AML-193 (cell line): ENCODE measurements at regions not wholly inside any gene's neighbourhood (a gene's known extent, or its start where the extent isn't known, plus 50 kb on each side); places are given as distances from the start of the nearest gene placed in this dataset.
"Not testable (repeated sequence)": the region's sequence is repeated elsewhere in the genome, so short reads cannot be mapped to it uniquely, and the experiment has no call there.

Source experiments
- DNase-seq, 2 experiments: peaks; one replicate each; lab custom pipeline; 2025; lab: John Stamatoyannopoulos, UW

DNA sequence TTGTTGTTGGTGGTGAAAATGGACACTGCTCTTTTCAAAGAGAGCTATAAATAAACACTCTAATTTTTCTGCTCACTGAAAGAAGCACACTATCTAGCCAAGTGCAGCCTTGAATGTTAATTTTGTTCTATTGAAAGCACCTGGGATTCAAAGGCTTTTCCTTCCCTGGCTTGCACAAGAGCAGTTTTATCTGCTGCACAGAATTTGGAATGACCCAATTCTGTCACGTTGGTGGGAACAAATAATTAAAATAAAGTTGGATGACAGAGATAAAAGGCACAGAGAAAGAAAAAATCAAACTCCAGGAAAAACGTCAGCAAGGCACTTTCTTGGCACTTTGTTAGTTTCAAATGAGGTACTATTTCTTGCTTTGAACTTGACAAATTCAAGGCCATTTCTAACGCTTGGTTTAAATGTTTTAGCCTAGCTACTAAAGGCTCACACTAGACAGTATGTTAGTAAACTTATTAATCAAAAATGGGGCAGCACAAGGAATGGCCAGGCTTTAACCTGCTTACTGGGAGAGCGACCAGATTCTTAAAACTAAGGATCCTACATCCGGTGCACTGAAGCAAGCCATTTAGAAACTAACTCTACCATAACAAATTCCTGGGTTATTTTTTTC is 145.5 kb upstream of the ARG1 start:
- no peak for DNase-seq

DNA sequence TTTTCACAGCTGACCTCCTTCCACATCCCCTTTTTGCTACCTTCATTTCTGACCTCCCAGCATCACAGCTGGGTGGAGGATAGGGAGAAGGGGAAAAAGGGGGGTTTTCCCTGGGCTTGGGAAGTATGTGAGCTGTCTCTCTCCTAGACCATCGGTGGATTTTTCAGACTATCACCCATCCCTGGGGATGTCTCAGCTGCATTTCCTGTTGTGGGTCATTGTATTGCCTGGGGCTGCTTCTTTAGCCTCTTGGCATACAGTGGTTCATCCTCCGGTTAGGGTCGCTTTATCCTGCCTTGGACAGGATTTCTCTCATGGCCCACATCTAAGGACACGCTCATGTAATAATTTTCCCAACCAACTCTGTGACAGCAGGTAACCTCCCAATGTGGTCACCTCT is 142.5 kb upstream of the ARG1 start:
- DNase-seq = no peak

DNA sequence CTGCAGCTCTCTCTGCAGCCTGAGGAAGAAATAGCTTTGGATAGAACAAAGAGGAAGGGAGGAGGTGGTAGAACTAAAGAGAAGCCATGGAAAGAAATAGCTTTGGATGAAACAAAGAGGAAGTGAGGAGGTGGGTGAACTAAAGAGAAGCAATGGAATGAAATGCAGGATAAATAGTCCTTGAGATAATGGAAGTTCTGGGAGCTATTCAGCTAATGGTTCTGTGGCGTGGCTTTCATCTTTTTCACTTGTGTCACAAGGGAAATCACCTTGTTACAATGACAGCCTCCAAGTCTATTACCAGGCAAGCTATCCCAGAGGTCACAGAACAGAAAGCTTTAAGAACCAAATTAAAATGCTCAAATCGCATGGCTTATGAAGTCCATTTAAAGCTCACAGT is 141.3 kb upstream of the ARG1 start:
- DNase-seq = no peak

DNA sequence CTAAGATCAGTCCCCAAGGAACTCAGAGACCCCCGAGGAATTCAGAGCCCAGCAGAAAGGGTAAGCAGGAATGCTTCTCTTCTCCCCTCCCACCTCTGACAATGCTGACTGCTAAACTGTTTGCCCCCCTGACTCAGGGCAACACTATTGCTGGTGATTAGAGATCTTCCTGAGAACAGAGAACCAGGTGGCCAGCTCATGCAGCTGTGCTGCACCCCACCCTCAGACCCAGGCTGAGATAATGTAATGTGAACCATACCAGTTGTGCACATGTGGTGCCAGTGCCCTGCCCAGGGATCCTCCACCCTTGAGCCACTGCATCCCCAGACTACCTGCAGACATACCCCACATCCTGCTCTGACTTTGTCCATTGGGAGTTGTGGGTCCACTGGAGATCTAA is 139.1 kb upstream of the ARG1 start:
- no peak for DNase-seq

DNA sequence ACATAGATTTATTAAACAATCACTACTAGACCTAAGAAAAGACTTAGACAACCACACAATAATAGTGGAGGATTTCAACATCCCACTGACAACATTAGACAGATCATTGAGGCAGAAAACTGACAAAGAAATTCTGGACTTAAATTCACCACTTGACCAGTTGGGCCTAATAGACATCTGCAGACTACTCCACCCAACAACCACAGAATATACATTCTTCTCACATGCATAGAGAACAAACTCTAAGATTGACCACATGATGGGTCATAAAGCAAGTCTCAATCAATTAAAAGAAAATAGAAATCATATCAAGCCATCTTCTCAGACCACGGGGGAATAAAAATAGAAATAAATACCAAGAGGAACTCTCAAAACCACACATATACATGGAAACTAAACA is 136.7 kb upstream of the ARG1 start:
- no peak for DNase-seq

DNA sequence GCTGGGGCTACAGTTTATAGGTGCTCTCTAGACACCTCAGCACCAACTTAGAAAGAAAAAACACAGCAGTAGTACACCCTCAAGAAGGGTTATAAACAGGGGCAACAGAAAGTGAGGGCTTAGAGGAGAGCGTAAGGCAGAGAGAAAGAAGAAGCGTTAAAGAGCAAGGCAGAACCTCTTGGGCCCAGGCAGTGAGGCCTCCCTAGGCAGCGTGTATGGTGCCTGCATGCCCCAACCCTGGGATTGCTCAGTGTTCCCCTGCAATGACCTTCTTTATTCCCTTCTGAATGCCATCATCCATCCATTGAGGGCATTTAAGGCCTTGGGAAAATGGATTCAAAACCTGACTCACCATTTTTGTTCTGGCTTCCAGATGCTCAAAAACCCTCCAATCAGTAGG is 130.0 kb upstream of the ARG1 start:
- no peak for DNase-seq

DNA sequence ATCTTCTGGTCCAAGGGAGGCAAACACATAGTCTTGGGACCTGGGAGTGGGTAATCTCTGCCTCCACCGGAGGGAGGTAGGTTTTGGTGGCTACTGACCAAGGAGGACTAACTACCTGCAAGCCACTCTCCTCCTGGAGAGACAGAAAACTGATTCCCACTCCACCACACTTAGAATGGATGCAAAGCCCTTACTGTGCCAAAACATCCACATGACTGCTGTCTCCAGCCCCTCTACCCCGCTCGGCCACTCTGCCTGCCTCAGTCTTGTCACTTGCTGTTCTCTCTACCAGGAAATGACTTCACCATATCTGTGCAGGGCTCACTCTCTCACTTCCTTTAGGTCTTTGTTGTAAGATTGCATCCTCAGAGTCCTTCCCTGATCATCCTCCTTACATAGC is 129.5 kb upstream of the ARG1 start:
- DNase-seq = no peak

DNA sequence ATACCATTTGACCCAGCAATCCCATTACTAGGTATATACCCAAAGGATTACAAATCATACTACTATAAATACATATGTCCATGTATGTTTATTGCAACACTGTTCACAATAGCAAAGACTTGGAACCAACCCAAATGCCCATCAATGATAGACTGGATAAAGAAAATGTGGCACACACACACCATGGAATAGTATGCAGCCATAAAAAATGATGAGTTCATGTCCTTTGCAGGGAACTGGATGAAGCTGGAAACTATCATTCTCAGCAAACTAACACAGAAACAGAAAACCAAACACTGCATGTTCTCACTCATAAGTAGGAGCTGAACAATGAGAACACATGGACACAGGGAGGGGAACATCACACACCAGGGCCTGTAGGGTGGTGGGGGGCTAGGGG is 127.7 kb upstream of the ARG1 start:
- not testable (repeated sequence) for DNase-seq

DNA sequence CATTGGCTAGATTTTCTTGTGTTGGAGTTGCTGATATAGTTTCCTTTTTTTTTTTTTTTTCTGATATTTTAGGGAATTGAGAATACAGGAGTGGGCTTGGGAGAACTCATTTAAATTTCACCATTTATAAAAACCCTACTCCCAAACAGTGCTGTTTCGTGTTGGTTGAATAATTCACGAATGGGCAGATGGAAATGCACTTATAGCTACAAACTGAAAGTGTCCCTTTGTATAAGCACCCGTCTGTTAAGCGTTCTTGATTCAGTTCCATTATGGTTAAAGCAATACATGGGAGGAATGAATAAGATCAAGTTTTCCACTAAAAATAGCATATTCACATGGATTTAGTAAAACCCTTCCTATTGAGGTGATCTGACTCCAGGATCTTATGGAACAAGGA is 122.2 kb upstream of the ARG1 start:
- DNase-seq = no peak

DNA sequence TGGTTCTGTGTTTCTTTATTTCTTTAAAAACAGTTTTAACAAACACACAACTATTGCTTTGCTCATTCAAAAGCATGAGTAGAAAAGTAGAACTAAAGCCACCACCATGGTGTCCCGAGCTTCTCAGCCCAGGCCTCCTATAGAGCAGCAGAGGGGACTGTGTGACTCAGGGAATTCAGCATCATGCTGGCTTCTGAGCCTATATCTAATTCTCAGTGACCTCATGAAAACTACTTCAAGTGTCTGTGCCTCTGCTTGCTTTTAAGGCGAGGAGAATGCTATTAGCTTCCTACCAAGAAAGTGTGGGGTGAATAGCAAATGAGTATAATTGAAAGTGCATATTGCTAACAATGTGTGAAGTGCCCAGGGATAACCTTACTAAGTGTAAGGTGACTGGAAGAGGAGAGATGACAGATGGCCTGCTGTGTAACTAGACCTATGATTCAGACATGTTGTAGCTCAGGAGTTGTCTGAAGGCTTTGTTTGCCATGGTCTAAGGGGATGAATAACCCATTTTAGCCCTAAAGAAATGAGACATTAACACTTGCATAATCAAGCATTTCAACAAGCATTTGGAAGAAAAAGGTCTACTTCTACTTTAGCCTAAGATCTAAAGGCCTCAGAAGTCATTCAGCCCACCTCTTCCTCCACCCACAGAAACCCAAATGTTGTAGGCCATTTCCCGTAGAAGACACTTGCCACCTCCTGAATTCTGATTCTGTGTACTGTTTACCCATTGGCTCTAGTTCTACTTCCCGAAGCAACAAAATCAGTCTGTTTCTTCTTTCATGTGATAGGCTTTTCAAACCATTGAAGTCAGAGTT is 121.5 kb upstream of the ARG1 start:
- DNase-seq = no peak

DNA sequence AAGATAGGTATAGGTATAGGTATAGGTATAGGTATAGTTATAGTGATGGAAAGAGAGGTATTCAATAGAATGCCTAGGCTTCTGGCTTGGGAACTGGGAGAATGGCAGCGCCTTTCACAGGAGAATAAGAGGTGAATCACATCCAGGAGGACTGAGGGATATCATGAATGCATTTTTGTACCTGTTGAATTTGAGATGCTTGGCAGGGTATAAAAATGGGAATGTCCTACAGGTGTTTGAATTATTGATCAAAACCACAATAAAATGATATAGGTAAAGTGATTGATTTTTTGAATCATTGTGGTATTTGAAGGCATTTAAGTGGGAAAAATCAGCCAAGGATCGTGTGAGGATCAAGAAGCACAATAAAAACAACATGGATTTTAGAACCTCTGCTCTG is 119.2 kb upstream of the ARG1 start:
- DNase-seq = no peak

DNA sequence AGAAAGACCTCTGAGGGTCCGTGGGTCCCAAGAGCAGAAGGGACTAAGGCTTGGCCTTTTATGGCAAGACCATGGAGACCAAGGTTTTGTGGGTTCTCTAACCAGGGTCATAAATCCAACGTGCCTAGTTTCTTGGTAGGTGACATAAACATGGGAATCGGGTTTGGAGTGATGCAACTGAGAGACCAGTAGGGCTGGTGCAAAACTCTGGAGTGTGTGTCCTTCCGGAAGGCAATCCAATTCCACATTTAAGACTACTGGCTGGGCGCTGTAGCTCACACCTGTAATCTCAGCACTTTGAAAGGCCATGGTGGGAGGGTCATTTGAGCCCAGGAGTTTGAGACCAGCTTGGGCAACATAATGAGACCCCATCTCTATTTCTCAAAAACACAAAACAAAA is 116.5 kb upstream of the ARG1 start:
- DNase-seq = no peak

DNA sequence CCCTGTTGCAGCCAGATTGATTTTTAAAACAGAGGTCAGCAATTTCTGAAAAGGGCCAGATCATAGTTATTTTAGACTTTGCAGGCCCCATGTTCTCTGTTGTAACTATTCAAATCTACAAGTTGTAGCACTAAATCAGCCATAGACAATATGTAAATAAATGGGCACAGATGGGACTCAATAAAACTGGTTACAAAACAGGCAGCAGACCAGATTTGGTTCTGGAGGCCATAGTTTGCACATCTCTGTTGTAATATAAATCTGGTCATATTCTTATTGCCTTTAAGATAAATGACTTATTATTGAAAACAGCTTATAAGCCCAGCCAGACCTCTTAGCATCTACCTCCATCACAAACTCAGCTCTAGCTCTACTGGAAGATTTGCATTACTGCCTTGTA is 114.0 kb upstream of the ARG1 start:
- DNase-seq = no peak

DNA sequence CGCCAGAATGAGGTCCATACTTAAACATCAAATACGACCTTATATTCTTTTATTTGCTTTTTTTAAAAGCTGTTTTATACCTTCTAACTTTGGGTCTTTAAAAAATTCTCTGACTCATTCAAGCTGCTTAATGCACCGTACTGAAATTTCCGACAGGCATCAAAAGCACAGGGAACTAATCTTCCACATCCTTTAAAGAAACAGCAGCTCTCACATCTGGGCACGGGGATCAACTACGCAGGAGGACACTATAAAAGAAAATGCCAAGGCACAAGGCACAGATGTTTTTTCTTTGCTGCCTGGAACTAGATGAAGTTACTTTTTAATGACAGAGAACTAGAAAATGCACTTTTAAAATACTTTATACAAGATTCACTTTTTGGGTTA is 112.4 kb upstream of the ARG1 start:
- DNase-seq = no peak

DNA sequence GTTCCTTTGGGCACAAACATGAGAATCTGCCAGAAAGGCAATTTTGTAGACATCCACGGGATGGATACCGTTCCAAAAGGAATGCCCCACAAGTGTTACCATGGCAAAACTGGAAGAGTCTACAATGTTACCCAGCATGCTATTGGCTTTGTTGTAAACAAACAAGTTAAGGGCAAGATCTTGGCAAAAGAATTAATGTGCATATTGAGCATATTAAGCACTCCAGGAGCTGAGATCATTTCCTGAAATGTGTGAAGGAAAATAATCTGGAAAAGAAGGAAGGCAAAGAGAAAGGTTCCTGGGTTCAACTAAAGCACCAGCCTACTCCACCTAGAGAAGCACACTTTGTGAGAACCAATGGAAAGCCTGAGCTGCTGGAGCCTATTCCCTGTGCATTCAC is 103.9 kb upstream of the ARG1 start:
- no peak for DNase-seq

DNA sequence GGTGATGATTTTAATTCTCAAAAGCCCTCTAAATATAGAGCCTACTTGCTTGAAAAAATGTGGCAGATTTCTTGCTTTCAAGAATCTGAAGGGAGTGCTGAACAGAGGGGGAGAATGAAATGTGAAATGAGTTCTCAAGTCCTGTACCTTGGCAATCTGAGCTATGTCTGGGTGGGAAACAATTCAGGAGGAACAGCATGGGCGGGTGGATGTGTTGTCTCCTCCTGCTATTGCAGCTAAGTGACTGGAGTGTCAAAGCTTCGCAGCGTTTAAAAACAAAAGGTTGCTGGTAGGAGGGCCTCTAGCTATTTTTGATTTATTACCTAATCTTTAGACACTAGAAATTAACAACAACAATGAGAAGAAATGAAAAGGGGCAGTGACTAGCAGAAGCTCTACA is 102.5 kb upstream of the ARG1 start:
- DNase-seq = no peak

DNA sequence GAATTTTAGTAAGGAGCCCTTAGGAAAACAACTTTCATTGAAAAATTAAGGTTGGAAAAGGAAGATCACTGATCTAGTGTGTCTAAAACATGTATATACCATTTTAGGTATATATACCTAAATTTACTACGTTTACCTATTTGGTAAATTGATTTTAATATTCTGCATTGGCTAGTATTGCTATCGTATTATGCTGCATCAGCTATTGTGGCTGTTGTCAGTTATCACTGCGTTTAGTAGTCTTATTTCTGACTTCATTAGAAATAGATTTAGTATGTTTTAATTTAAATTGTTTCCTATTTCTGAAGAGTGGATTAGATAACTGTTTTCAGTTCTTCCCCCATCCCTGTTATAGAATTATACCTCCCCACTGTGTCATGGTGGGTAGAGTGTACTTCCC is 101.7 kb upstream of the ARG1 start:
- DNase-seq = no peak

DNA sequence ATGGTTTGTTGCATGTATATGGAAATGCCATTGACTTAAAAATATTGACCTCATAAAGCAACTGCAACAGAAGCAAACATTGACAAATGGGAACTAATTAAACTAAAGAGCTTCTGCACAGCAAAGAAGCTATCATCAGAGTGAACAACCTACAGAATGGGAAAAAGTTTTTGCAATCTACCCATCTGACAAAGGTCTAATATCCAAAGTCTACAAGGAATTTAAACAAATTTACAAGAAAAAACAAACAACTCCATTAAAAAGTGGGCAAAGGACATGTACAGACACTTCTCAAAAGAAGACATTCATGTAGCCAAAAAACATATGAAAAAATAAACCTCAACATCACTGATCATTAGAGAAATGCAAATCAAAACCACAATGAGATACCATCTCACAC is 99.7 kb upstream of the ARG1 start:
- not testable (repeated sequence) for DNase-seq

DNA sequence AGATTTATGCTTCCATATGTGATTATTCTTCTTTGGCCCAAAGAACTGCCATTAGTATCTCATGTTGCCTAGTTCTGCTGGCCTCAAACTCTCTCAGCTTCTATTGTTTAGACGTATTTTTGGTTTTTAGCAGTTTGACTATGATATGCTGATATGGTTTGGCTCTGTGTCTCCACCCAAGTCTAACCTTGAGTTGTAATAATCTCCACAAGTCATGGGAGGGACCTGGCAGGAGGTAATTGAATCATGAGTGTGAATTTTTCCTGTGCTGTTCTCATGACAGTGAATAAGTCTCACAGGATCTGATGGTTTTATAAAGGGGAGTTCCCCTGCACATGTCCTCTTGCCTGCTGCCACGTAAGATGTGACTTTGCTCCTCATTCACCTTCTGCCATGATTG is 96.7 kb upstream of the ARG1 start:
- DNase-seq = no peak

DNA sequence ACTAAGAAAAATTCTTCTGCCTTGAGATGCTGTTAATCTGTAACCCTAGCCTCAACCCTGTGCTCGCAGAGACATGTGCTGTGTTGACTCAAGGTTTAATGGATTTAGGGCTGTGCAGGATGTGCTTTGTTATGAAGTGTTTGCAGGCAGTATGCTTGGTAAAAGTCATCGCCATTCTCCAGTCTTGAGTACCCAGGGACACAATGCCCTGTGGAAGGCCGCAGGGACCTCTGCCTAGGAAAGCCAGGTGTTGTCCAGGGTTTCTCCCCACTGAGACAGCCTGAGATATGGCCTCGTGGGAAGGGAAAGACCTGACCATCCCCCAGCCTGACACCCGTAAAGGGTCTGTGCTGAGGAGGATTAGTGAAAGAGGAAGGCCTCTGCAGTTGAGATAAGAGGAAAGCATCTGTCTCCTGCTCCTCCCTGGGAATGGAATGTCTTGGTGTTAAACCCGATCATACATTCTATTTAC is 94.2 kb upstream of the ARG1 start:
- not testable (repeated sequence) for DNase-seq

DNA sequence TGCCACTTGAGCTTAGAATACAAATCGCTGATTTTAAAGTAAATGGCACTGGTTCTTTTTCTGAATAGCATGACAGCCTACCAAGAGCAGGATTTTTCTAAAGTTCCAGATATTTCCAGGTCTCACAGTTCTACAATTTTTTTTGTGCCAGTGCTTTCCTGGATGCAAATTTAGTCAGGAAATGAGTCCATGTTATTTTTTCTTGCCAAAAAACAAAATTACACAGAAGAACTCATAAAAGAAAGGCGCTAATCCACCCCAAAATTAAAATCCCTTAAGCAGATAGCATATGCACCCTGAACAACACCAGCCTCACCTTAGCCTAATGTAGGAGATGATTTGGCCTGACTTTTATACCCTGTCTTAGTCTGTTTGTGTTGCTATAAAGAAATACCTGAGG is 86.4 kb upstream of the ARG1 start:
- no peak for DNase-seq

DNA sequence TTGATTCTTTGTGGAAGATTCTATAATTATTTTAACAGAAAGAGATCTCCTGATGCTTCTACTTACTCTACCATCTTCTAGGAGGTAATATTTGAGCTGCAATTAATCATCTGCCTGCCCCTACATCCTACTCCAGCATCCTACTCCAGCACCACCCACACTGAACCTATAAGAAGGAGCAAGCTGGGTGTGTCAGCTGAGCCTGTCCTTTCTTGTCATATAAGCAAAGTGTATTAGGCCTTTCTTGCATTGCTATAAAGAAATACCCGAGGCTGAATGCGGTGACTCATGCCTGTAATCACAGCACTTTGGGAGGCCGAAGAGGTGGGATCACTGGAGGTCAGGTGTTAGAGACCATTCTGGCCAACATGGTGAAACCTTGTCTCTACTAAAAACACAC is 84.2 kb upstream of the ARG1 start:
- DNase-seq = no peak

DNA sequence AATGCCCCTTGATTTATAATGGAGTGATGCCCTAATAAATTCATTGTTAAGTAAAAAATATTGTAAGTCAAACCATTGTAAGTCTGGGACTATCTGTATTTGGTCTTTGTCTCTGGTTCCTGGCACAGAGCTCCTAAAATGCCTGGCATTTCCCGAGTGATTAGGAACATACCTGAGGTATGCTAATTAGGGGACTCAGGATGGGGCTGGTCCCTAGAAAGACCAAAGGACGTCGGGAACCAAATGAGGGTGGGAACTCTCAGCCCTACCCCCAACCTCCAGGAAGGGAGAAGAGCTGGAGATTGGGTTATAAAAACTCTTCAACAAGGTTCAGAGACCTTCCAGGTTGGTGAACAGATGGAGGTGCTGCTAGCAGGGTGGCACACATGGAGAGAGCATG is 82.6 kb upstream of the ARG1 start:
- no peak for DNase-seq
